Ascending aorta (tissue), 2 donors: ENCODE measurements at regions not wholly inside any gene's neighbourhood (a gene's known extent, or its start where the extent isn't known, plus 50 kb on each side); places are given as distances from the start of the nearest gene placed in this dataset.

Source experiments
- DNase-seq, 2 donors: peaks; one replicate each; pipeline ENCODE4 v3.0.0-alpha.2; 2019; ENCODE audit warnings: low spot score in 2 of 2
- H3K27ac ChIP-seq, 2 donors: fragments of 200-600 bp; sonication (generic); one replicate each; pipeline ENCODE4 v1.5.1; 2016 to 2017; ENCODE audit warnings: mild to moderate bottlenecking in 1 of 2
- H3K27me3 ChIP-seq: fragments of 200-600 bp; sonication (generic); one replicate; pipeline ENCODE4 v1.5.1; 2017
- H3K36me3 ChIP-seq, 2 donors: fragments of 200-600 bp; sonication (generic); one replicate each; pipeline ENCODE4 v1.5.1; 2016
- H3K4me1 ChIP-seq, 2 donors: fragments of 200-600 bp; sonication (generic); one replicate each; pipeline ENCODE4 v1.5.1; 2016 to 2017; ENCODE audit warnings: mild to moderate bottlenecking in 1 of 2
- H3K4me3 ChIP-seq, 2 donors: fragments of 200-600 bp; sonication (generic); one replicate each; pipeline ENCODE4 v1.5.1; 2016 to 2017; ENCODE audit warnings: mild to moderate bottlenecking in 1 of 2
- H3K9me3 ChIP-seq, 2 donors: fragments of 200-600 bp; sonication (generic); one replicate each; pipeline ENCODE4 v1.5.1; 2016
- intact Hi-C: fragments of 100-400 bp; cut with DNase I; formaldehyde crosslinking; loops from one replicate; pipeline ENCODE4 v1.15.1; 2023
- TF ChIP-seq, protein P1 (sequence below), 3 experiments: fragments of 200-600 bp in 2 of 3; fragments of 450-650 bp in 1 of 3; sonication (generic) in 2 of 3; IDR thresholded peaks; one replicate each; pipeline ENCODE4 v1.5.1; 2016 to 2019; ENCODE audit warnings: antibody characterized with exemption in 3 of 3, mild to moderate bottlenecking in 1 of 3, moderate library complexity in 1 of 3

- Histone ChIP-seq H3K27ac (no peak overlapping the region), H3K27me3 (no peaks in the 10 kb centered on the region), H3K36me3 (no peaks in the 10 kb centered on the region), H3K4me3 (no peak overlapping the region), H3K9me3 (no peaks in the 10 kb centered on the region), H3K4me1 (peaks cover 0 to 3% of the 10 kb centered on the region in 2 donors)
- DNase-seq = no peak
- TF ChIP-seq, protein P1, sequence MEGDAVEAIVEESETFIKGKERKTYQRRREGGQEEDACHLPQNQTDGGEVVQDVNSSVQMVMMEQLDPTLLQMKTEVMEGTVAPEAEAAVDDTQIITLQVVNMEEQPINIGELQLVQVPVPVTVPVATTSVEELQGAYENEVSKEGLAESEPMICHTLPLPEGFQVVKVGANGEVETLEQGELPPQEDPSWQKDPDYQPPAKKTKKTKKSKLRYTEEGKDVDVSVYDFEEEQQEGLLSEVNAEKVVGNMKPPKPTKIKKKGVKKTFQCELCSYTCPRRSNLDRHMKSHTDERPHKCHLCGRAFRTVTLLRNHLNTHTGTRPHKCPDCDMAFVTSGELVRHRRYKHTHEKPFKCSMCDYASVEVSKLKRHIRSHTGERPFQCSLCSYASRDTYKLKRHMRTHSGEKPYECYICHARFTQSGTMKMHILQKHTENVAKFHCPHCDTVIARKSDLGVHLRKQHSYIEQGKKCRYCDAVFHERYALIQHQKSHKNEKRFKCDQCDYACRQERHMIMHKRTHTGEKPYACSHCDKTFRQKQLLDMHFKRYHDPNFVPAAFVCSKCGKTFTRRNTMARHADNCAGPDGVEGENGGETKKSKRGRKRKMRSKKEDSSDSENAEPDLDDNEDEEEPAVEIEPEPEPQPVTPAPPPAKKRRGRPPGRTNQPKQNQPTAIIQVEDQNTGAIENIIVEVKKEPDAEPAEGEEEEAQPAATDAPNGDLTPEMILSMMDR (IDR thresholded peaks at IDR 0.05) = no peak
- intact Hi-C loops = no loop called here
Measured at GRCh38 chrX:150160656-150161055, 202.5 kb upstream of the MAMLD1 start.

DNA sequence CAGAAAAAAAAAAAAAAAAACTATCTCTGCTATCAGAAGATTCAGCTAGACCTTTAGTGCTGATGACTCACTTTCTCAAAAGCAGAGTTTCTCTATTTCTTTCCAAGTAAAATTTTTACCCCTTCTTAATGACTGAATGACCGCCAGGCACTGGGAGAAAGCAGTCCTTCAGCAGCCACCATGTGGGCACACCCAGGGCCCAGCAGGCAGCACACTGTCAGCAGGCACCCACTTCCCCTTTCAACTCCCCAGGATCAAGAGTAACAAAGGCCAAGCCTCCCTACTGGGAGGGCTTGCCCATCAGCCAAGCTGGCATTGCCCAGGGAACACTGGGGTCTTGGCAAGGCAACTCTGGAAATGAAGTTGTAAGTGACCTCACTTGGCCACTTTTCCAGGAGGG lies 201.9 kb upstream of the MAMLD1 start:
- DNase-seq = no peak
- Histone ChIP-seq H3K4me1 (no peaks in the 10 kb centered on the region), H3K9me3 (no peaks in the 10 kb centered on the region), H3K27me3 (no peaks in the 10 kb centered on the region), H3K36me3 (no peaks in the 10 kb centered on the region), H3K4me3 (no peak overlapping the region), H3K27ac (no peak overlapping the region)
- TF ChIP-seq, protein P1 (IDR thresholded peaks at IDR 0.05) = no peak
- intact Hi-C loops = no loop called here

DNA sequence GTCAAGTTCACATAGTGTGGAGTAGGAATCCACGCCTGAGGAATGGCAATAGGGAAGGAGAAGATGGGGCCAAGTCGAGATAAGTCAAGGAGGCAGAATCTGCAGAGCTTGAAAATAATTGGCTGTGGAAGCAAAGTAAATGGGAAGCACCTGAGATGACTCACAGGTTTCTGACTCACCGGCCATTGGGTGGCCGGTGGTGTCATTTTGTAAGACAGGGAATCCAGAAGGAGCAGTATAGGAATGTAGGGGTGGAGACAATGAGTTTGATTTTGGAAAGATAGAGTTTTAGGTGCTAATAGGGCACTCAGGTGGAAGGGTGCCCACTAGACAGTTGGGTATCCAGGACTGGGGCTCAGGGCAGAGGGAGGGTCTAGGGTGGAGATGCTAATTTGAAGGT lies 201.0 kb upstream of the MAMLD1 start:
- TF ChIP-seq, protein P1 (IDR thresholded peaks at IDR 0.05) = no peak
- intact Hi-C loops = no loop called here

DNA sequence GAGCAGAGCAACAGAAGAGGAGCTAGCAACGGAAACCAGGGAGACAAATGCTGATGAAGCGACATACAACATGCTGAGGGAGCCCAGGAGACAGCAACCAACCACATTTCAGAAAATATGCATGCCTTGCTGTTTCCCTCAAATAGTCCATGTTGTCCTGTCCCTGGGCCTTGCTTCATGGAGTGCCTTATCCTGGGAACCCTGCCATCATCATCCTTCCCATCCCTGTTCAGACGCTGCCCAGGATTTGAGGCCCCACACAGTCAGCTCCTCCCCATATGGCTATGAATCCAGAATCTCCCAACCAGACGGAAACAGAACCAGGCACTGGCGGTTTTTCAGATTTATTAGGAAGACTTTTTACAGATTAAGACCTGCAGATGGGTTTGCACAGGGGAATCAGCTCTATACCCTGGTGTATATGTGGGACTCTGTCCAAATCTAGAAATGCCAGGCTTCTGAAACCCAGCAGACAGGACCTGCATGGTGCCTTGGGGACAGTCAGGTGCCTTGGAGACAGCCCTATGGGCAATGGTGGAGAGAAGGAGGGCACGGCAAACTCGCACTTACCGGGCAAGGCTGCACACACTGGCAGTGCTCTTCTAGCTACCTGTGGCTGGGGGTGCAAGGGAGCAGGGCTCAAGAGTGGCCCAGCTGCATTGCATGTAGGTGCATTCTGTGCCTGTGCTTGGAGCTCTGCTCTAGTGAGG lies 199.7 kb upstream of the MAMLD1 start:
- Histone ChIP-seq H3K36me3 (no peaks in the 10 kb centered on the region), H3K4me1 (no peaks in the 10 kb centered on the region), H3K4me3 (no peak overlapping the region), H3K27ac (no peak overlapping the region), H3K27me3 (no peaks in the 10 kb centered on the region), H3K9me3 (no peaks in the 10 kb centered on the region)
- DNase-seq = no peak
- intact Hi-C loops = no loop called here
- TF ChIP-seq, protein P1 (IDR thresholded peaks at IDR 0.05) = no peak

More for the DNA sequence above, 201.0 kb upstream of the MAMLD1 start:
- Histone ChIP-seq H3K4me1 (no peaks in the 10 kb centered on the region), H3K27me3 (no peaks in the 10 kb centered on the region), H3K9me3 (no peaks in the 10 kb centered on the region), H3K27ac (no peak overlapping the region), H3K36me3 (no peaks in the 10 kb centered on the region), H3K4me3 (no peak overlapping the region)
- DNase-seq = no peak

DNA sequence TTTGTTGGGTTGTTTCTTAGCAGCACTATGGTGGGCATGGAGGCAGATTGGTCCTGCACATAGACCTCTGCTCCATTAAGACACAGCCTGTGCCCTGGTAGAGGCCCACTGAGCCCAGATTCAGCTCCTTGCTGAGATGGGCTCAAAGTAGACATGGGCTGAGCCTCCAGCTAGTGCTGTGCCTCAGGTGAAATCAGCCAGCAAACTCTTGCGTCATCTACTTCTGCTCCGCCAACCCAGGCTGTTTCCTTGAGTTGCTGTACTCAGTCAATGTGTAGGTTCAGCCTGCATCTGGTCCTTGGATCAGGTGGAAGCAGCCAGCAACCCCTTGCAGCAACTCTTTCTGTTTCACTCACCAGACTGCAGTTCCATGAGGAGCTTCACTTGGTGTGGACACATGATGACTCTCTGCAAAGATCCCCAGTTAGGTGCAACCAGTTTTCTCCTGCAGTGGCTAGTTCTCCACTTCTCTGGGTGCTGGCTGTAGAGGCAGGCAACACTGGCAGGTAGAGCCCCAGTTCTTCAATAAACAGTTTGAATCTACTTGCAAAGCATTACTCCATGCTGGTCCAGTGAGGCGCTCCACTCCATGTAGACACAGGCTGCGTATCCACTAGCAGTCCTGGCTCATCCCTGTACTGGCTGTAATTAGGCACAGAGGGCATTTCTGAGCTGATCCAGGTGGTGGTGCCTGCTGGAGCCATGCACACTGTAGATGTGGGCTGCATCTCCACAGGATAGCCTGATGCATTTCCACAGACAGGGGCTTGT lies 199.0 kb upstream of the MAMLD1 start:
- H3K27me3 ChIP-seq = no peaks in the 10 kb centered on the region
- no peak overlapping the region for H3K27ac ChIP-seq
- no peak overlapping the region for H3K4me3 ChIP-seq
- TF ChIP-seq, protein P1 (IDR thresholded peaks at IDR 0.05) = no peak
- H3K4me1 ChIP-seq = no peaks in the 10 kb centered on the region
- H3K9me3 ChIP-seq = no peaks in the 10 kb centered on the region
- no peaks in the 10 kb centered on the region for H3K36me3 ChIP-seq
- DNase-seq = no peak
- intact Hi-C loops = no loop called here
